ENCODE measurements at regions not wholly inside any gene's neighbourhood (a gene's known extent, or its start where the extent isn't known, plus 50 kb on each side); places are given as distances from the start of the nearest gene placed in this dataset.
"Not testable (repeated sequence)": the region's sequence is repeated elsewhere in the genome, so short reads cannot be mapped to it uniquely, and the experiment has no call there.

DNA sequence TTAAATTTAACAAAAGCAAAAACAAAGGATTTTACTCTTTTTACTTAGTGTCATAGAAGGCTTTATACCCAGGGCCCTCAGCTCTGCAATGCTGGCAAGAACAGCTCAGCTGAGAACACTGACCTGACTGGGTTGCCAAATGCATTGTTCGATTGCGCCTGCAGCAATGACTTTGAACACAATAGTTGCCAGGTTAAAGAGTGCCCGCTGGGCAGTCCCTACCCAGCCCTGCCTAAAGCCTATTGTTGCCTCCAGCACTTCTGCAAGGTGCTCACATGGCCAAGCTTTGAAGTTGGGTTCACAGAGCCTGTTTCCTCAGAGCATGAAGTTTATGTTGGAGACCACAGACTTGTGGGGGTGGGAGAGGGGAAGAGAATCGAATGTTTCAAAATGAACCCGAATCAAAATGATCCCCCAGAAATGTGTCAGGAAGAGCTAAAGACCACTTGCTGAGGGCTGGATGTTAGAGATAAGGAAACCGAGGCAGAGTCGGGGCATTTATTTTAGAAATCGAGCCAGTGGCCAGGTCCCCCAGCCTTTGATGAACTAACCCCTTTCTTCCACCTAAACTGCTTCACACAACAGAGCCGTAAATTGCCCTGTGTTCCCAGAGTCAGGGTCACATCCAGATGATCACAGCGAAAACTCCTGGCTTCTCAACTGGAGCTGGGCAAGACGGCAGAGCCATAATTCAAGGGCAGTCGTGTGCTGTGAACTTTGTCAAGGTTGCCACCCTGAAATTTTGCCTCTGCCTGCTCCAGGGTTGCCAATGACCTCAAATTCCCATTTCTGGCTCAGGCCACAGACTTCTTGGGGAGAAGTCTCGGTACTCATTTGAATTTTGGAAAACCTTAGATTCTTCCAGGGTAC is 55.0 kb downstream of the FOXA2 start:
- no peak for DNase-seq (ENCODE audit: low read depth)

DNA sequence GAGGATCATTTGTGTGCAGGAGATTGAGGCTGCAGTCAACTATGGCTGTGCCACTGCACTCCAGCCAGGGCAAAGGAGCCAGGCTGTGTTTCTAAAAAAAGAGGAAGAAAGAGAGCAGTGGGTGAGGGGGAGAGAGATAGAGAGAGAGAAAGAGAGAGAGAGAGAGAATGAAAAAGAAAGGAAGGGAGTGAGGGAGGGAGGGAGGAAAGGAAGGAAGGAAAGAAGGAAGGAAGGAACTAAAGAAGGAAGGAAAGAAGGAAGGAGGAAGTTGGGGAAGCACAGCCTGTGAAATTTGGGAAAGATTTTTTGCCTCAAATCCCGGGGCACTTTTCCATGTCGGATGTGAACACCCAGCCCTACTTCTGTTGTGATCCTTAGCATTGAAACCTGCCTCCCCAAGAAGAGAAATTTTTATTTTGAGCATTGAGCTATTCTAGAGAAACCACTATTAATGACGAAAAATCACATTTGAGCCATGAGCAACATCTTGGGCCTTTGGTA is 57.8 kb downstream of the FOXA2 start:
- DNase-seq (ENCODE audit: low read depth), result no peak

DNA sequence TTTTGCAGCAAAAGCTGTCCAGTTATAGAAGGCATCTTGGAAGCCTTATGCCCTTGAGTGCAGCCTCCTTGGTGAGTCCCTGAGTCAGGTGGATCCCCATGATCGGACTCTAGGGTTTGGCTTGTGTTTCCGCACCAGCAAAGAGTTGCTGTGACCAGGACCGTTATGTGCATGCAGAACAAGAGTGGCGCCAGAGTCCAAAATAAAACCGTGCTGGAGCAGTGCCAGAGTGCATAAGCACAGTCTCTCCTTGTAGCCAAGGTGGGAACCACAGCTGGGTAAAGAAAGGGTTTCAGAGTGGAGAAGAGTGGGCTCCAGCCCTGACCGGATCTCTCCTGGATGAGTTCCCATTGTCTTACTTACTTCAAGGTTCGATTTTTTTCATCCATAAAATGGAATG is 58.6 kb downstream of the FOXA2 start:
- DNase-seq (ENCODE audit: low read depth), result no peak

DNA sequence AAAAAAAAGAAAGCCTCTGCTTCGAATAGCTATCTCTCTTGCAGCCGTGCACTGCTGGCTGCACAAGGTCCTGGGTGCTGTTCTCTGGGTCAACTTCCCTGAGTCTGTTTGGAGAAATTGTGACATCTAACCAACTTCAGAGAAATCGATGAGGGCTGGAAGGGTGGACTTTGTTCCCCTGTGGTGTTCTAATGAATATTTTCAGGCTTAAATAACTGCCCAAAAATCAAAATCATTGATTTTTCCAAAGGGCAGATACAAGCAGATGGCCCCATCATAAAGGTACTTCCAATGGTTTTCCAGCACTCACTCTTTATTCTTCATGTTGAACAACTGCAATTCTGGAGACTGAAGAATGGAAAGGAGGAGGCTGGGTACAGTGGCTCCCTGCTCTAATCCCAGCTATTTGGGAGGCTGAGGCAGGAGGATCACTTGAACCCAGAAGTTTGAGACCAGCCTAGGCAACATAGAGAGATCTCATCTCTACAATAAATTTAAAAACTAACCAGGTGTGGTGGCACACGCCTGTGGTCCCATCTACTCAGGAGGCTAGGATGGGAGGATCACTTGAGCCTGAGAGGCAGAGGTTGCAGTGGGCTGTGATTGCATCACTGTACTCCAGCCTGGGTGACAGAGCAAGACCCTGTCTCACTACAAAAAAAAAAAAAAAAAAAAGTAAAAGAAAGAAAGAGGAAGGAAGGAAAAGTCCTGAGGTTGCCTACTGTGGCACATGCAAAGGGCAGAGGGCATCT is 59.1 kb downstream of the FOXA2 start:
- no peak for DNase-seq (ENCODE audit: low read depth)

DNA sequence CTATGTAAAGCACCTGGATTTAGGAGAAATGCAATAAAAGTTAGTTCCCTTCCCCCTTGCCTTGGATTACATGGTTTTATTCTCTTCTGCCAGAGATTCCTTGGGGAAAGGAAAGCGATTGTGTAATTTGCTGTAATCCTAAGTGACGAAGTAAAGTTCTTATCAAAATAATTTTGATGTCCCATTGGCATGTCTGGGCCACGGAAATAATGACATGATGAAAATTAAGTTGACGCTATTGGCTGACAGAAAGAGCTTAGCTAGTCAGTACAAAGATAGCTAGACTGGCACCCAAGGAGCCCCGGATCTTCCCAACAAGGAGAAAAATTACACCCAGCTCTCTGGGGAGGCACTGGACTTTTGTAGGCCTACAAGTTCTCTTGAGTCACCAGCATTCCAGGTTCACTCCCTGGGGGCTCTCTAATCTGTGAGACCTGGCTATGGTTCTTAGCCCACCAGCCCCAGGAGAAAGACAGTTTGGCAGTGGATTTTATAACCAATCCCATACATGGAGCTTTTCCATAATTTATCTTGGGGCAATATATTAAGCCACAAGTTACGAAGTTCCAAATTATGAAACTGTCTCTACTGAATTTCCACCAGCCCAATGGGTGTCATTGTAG is 59.9 kb downstream of the FOXA2 start:
- DNase-seq (ENCODE audit: low read depth), result no peak

DNA sequence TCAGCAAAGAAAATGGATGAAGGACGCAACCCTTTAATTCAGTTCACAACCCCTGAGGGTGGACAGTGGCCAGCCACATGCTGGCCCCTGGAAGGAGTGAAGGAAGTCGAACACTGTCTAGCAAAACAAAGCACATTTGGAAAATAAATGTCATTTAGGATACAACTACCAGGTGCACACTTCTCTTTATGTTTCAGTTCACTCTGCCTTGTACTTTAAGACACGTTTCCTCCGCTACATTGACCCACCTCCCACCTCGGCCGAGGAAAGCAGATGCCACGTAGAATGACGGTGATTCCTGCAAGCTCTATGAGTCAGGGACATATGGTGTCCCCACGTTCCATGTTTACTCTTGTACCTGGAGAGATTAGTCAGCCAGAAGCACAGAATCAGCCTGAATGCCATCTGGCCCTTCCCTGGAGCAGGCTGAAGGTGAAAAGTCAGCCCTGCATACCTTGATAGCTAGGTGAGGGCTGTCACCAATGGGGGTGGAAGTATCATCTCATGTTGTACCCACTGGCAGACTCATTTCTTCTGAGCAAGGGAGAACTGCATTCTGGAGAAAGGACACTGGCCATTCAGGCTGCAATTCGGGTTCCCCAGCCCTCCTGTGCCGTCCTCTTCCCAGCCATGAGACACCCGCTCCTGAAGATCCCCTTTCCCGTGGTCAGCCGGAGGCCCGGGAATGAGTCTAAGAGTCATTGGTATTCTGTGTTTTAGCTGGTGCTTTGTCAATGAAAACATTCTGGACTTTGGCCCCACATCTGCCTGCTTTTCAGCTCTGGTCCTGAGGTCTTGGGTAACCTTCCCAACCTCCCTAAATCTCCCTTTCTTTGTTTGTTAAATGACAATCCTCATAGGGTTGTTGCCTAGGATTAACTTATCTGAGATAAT is 60.6 kb downstream of the FOXA2 start:
- DNase-seq (ENCODE audit: low read depth), result no peak

DNA sequence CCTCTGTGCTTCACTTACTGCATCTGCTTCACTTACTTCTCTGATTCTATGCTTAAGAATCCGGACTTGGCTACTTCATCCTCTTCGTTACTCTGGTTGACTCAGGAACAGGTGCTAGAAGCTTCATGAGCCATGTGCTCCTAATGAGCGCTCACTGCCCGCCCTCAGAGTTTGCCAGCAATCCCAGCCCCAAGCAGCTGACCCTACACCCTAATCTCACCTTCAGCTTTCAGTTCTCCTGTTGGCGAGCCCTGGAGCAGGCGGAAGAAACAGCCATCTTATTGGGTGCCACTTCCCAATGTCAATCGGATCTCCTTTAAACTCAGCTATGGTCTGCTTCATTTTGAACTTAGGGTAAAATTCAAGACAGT is 61.3 kb downstream of the FOXA2 start:
- no peak for DNase-seq (ENCODE audit: low read depth)

DNA sequence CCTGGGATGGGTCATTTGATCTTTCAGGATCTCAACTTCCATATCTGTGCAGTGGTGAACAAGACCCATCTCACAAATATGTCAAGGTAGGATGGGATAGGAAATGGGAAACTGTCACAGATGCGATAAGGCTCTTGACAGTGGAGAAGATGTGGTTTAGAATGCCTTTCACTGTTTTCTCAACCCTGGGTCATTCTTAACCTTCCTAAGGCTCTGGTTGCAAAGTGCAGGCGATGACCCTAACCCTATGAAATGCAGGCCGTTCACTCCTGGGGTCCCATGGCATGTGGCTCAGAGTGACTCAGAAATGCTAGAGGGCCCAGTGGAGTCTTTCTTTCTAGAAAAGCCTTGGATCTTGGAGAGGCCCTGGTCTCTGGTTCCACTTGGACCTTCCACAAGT is 61.7 kb downstream of the FOXA2 start:
- DNase-seq (ENCODE audit: low read depth), result no peak

DNA sequence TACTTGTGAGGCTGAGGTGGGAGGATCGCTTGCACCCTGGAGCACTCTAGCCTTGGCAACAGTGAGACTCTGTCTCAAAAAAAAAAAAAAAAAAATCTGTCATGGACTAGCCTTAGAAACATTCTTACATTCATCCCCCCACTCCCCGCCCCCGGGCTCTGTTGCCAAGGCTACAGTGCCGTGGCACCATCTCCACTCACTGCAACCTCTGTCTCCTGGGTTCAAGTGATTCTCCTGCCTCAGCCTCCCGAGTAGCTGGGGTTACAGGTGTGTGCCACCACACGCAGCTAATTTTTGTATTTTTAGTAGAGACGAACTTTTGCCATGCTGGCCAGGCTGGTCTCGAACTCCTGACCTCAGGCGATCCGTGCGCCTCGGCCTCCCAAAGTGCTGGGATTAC is 62.4 kb downstream of the FOXA2 start:
- DNase-seq (ENCODE audit: low read depth), result not testable (repeated sequence)

DNA sequence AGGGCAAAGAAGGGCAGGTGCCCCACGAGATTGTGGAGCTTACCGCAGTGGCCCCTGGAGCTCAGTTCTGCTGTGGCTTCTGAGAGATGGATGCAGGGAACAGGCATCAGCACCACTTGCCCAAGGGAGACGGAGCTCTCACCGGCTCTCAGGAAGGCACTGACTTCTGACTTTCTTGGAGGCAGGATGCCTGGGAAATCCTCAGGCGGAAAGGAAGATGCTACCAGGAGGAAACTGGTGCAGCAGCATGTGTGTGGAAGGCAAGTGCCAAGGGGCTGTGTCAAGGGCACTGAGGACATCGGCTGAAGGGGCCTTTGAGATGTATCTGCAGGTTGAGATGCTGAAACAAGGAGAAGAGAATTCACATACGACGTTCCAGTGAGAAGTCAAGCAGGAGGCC is 64.0 kb downstream of the FOXA2 start:
- no peak for DNase-seq (ENCODE audit: low read depth)

DNA sequence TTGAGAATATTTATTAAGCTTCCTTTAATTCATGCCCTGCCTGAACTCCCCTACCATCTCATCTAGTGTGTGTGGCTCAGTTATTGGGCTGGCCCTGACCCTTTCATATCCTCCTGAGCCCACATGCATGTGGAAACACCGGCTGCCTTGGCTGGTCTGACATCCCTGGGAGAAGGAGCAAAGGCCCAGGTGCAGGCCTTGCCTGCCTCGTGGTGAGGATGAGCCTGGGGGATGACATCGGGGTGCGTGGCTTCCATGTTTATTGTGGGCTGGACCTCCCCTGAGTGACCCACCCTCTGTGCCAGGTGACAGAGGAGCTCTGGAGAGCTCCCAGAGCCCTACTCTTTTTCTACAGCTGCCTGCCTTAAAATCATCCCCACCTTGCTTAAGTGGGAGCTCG is 69.1 kb downstream of the FOXA2 start:
- DNase-seq (ENCODE audit: low read depth), result no peak

DNA sequence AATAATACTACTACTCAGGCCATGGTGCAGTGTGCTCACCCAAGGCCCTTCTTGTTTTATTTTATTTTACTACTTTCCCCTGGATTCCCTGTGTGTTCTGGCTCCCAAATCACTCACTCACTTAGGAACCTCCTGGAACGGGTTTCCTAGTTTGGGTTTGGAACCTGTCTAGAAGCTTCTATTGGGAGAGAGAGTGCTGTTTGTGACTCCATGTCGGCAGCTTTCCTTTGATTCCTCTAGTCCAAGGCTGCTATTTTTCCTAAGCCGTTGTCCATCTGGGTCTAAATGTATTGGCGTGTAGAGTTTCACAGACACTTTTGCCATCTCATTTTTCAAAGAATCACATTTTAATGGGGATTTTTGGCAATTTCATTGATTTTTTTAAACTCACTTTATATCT is 70.8 kb downstream of the FOXA2 start:
- DNase-seq (ENCODE audit: low read depth), result no peak

DNA sequence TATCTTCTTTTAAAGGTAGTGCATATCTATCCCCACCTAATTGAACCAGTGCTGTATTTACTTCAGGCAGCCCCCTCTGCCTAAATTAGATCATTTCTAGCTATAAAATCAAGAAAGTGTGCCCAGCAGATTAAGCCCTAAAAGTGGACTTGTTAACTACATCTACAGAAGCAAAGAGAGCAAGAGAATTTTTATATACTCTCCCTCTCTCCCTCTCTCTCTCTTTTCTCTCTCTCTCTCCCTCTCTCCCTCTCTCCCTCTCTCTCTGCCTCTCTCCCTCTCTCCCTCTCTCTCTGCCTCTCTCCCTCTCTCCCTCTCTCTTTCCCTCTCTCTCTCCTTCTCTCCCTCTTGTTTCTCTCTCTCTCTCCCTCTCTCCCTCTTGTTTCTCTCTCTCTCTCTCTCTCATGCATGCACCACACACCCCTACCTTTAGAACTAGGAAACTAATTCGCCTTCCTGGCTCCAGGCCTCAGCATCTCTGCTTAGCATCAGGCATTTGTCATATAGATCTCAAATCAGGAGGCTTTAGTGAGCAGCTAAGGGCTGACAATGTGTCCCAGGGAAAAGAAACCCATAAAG is 71.4 kb downstream of the FOXA2 start:
- no peak for DNase-seq (ENCODE audit: low read depth)

DNA sequence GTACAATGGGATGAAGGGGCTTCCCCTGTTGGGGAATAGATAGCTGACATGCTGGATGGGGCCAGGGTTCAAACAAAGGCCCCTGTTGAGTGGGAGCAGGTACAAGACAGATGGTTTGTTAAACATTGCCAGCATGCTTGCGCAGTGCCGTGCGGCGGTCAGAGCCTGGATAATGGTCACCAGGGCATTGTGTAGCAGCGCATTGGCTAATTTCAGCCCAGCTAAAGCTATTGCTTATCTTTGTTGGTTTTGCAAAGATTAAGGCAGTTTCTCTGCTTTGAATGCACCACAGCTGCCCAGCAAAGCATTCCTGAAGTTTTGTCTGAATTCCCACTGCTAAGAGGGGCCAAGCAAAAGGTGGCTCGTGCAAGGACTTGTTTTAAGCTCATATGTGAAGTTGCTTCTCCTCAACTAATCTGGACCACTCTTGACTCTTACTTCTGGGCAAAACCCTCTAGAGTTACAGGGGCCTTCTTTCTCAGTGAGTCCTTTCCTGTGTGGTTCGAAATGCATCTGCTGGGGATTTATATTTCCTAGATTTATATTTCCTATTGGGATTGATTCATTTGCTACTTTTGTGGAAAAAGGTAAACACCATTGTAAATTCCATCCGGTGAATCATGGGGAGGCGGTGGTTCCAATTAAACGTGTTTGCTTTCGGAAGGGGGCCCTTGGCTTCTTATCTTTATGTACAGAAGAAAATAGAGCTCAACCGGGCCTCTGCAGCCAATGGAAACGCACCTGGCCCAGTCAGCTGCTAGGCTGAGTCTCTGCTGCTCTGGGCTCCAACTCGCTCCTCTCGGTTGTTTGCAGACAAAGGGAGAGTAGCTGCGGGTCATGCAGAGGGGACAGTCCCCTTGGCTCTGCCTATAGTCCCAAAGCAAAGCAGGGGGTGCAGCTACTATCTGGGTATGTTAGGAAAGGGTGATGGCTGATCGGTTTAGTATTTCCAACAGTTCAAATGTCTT is 72.1 kb downstream of the FOXA2 start:
- no peak for DNase-seq (ENCODE audit: low read depth)

DNA sequence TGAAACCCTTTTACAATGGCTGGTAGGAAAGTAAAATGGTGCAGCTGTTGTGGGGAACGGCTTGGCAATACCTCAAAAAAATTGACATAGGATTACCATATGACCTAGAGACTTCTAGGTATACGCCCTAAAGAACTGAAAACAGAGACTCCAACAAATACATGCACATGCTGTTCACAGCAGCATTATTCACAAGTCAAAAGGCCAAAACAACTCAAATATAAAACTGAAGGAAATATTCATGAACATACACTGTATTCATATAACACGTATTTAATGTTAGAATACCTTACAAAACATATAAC is 74.6 kb downstream of the FOXA2 start:
- DNase-seq (ENCODE audit: low read depth), result no peak

DNA sequence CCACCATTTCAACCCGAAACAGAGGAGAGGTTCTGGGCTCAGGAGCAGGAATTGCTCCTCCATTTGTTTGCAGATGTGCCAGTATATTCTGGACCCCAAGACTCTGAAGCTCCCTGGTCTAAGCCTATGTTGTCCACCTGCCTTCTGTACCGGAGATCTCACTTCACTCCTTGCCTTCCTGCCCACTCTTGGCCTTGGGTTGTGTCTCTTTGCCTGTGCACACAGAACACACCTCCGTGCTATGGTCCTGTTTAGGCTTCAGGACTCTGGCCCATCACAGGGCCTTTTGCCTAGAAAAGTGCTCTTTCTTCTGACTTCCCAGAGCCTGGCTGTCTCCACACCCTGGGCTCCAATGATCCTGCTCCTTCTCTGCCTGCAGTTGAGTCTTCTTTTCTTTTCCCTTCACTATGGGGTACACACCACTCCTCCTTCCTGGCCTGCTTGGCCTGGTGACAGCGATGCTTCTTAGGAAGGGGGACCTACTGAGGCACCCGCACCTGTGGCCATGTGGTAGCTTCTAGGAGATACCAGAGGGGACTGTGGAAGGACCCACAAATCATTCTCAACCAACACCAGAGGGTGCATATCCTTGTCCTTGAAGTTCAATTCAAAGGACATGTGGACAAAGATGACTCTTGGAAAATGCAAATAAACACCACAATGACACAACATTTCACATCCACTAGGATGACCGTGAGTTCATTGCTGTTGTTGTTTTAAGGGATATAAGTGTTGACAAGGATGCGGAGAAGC is 75.1 kb downstream of the FOXA2 start:
- no peak for DNase-seq (ENCODE audit: low read depth)

DNA sequence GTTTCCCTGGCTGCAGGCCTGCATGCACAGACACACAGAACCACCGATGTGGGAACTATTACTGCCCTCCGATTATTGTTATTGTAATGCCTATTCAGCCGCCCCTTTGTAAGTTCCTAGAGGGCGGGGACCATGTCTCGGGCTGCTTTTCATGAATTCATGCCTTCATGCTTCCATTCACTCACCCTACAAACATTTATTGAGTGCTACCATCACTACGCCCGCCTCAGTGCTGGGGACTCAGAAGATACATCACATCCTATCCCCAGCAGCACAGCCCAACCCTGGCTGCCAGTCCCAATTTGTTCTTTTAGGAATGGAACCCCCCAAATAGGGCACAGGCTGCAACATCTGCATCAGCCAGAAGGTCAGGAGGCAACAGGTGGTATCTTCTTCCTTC is 75.9 kb downstream of the FOXA2 start:
- DNase-seq (ENCODE audit: low read depth), result no peak

DNA sequence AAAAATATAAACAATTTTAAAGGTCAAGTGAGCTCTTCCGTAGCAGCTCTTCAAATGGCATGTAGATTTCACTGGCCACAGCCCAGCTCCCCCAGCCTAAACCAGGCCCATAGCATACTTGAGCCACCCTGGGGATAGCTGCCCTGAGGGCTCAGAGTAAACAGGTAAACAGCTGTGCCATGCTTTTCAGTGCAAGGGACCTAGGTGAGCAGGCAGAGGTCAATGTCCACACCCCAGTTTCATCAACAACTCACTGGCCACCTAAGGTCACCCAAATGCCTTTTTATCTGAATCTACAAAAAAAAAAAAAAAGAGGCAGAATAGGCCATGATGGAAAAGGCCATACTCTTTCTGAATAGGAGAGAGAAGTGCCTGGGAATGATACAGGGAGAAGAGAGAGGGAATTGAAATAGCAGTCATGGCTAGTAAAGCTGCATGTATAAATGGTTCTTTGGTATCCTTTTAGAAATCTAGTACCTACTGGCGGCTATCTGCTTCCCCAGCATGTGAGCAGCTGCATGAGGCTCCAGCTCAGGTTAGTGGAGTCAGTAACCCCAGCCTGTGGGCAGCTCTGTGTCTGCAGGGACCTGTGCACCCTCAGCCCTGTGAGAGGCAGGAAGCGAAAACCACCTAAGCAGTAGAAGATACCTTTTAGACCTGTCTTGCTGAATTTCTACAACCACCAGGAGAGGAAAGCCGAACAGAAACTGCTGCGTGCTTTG is 77.0 kb downstream of the FOXA2 start:
- no peak for DNase-seq (ENCODE audit: low read depth)

DNA sequence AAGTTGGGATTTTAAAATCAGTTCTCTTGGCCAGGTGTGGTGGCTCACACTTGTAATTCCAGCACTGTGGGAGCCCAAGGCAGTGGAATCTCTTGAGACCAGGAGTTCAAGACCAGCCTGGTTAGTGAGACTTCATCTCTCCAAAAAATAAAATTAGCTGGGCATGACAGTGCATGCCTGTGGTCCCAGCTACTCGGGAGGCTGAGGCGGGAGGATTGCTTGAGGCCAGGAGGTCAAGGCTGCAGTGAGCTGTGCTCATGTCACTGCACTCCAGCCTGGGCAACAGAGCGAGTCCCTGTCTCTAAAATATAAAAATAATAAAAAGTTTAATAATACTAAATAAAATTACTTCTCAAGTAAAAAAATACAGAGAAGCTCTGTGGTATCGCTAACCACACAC is 77.5 kb downstream of the FOXA2 start:
- DNase-seq (ENCODE audit: low read depth), result no peak
